ENCODE measurements at regions not wholly inside any gene's neighbourhood (a gene's known extent, or its start where the extent isn't known, plus 50 kb on each side); places are given as distances from the start of the nearest gene placed in this dataset.

DNA sequence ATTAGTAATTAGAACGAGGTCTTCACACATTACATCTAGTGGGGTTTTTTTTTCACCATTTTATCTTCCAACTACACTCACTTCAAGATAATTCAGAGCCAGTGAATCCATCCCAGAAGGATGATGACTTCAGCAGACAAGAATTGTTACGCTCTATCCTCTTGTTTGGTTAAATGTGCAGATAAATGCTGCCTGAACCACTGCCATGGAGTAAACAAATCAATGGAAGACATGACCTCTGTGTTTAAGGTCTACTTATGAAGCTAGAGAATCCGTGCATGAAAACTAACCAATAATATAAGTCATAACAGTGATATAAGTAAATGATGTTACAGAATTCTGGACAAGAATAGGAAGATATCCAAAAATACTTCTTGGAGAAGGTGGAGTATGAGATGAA lies 602.6 kb downstream of the TLR4 start (continued):
- TF ChIP-seq, protein P1, sequence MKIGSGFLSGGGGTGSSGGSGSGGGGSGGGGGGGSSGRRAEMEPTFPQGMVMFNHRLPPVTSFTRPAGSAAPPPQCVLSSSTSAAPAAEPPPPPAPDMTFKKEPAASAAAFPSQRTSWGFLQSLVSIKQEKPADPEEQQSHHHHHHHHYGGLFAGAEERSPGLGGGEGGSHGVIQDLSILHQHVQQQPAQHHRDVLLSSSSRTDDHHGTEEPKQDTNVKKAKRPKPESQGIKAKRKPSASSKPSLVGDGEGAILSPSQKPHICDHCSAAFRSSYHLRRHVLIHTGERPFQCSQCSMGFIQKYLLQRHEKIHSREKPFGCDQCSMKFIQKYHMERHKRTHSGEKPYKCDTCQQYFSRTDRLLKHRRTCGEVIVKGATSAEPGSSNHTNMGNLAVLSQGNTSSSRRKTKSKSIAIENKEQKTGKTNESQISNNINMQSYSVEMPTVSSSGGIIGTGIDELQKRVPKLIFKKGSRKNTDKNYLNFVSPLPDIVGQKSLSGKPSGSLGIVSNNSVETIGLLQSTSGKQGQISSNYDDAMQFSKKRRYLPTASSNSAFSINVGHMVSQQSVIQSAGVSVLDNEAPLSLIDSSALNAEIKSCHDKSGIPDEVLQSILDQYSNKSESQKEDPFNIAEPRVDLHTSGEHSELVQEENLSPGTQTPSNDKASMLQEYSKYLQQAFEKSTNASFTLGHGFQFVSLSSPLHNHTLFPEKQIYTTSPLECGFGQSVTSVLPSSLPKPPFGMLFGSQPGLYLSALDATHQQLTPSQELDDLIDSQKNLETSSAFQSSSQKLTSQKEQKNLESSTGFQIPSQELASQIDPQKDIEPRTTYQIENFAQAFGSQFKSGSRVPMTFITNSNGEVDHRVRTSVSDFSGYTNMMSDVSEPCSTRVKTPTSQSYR (CRISPR knock-in tag; IDR thresholded peaks at IDR 0.05), result no peak

DNA sequence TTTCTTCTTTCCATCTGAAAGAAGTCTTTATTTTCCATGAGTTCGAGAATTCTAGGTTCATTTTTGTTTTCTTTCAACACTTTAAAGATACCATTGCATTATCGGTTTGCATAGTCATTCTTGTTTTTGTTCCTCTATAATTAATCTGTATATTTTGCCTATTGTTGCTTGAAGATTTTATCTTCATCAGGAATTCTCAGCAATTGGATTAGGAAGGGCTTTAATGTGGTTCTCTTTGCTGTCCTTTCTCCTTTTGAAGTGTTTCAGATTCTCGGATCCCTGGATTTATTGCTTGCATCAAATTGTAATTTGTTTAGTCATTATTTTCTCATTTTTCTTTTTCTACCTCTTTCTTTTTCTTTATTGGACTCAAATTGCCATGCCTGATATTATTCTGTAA lies 609.8 kb downstream of the TLR4 start:
- no peak overlapping the region for H3K4me3 Mint-ChIP-seq
- ATAC-seq (no peak), DNase-seq (ENCODE audit: low spot score) (no peak)
- ChIA-PET CTCF (no interaction called here), POLR2A (no interaction called here)
- no peaks in the 10 kb centered on the region for H3K27me3 Mint-ChIP-seq (ENCODE audit: low read depth)
- H3K9me3 Mint-ChIP-seq, result no peaks in the 10 kb centered on the region
- no peak for TF ChIP-seq NFYB (CRISPR knock-in tag; conservative IDR thresholded peaks at IDR 0.05; ENCODE audit: low read depth)
- TF ChIP-seq JAZF1 (CRISPR knock-in tag; IDR thresholded peaks at IDR 0.05), result no peak
- TF ChIP-seq, protein P2, sequence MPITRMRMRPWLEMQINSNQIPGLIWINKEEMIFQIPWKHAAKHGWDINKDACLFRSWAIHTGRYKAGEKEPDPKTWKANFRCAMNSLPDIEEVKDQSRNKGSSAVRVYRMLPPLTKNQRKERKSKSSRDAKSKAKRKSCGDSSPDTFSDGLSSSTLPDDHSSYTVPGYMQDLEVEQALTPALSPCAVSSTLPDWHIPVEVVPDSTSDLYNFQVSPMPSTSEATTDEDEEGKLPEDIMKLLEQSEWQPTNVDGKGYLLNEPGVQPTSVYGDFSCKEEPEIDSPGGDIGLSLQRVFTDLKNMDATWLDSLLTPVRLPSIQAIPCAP (CRISPR knock-in tag; IDR thresholded peaks at IDR 0.05), result no peak
- TF ChIP-seq MXD4 (CRISPR knock-in tag; IDR thresholded peaks at IDR 0.05; ENCODE audit: borderline replicate concordance), result no peak
- no peak for TF ChIP-seq MYBL2 (CRISPR knock-in tag; IDR thresholded peaks at IDR 0.05)
- TF ChIP-seq, protein P3, sequence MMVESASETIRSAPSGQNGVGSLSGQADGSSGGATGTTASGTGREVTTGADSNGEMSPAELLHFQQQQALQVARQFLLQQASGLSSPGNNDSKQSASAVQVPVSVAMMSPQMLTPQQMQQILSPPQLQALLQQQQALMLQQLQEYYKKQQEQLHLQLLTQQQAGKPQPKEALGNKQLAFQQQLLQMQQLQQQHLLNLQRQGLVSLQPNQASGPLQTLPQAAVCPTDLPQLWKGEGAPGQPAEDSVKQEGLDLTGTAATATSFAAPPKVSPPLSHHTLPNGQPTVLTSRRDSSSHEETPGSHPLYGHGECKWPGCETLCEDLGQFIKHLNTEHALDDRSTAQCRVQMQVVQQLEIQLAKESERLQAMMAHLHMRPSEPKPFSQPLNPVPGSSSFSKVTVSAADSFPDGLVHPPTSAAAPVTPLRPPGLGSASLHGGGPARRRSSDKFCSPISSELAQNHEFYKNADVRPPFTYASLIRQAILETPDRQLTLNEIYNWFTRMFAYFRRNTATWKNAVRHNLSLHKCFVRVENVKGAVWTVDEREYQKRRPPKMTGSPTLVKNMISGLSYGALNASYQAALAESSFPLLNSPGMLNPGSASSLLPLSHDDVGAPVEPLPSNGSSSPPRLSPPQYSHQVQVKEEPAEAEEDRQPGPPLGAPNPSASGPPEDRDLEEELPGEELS (CRISPR knock-in tag; IDR thresholded peaks at IDR 0.05), result no peak
- TF ChIP-seq, protein P4, sequence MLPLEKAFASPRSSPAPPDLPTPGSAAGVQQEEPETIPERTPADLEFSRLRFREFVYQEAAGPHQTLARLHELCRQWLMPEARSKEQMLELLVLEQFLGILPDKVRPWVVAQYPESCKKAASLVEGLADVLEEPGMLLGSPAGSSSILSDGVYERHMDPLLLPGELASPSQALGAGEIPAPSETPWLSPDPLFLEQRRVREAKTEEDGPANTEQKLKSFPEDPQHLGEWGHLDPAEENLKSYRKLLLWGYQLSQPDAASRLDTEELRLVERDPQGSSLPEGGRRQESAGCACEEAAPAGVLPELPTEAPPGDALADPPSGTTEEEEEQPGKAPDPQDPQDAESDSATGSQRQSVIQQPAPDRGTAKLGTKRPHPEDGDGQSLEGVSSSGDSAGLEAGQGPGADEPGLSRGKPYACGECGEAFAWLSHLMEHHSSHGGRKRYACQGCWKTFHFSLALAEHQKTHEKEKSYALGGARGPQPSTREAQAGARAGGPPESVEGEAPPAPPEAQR (CRISPR knock-in tag; IDR thresholded peaks at IDR 0.05), result no peak
- no peak for TF ChIP-seq TCF7 (CRISPR knock-in tag; IDR thresholded peaks at IDR 0.05; ENCODE audit: low read depth)
- TF ChIP-seq, protein P5, sequence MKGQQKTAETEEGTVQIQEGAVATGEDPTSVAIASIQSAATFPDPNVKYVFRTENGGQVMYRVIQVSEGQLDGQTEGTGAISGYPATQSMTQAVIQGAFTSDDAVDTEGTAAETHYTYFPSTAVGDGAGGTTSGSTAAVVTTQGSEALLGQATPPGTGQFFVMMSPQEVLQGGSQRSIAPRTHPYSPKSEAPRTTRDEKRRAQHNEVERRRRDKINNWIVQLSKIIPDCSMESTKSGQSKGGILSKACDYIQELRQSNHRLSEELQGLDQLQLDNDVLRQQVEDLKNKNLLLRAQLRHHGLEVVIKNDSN (CRISPR knock-in tag; IDR thresholded peaks at IDR 0.05), result no peak
- TF ChIP-seq, protein P6, sequence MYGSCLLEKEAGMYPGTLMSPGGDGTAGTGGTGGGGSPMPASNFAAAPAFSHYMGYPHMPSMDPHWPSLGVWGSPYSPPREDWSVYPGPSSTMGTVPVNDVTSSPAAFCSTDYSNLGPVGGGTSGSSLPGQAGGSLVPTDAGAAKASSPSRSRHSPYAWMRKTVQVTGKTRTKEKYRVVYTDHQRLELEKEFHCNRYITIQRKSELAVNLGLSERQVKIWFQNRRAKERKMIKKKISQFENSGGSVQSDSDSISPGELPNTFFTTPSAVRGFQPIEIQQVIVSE (CRISPR knock-in tag; IDR thresholded peaks at IDR 0.05; ENCODE audit: borderline replicate concordance), result no peak
- H3K4me1 Mint-ChIP-seq, result no peaks in the 10 kb centered on the region
- H3K36me3 Mint-ChIP-seq, result no peaks in the 10 kb centered on the region
- no peak overlapping the region for H3K27ac Mint-ChIP-seq

DNA sequence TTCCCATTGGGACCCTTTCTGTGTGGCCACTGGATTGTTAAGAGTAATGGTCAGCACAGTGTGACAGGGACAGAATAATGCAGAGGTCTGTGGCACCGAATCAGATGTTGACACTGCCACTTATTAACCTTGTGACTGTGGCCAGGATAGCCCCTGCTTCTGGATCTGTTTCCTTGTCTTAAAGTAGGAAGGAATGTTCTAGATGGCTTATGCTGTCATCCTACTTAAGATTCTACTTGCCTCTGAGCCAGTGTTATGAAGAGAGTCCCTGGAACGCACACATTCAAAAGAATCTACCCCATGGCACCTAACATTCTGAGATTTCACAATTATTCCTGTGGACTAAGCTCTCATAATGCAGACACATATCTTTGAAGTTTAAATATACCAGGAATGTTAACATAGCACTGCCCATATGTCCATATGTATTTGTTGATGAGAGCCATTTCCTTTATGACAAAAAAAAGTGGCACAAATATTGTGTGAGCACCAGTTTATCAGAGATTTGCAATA lies 612.7 kb downstream of the TLR4 start:
- ATAC-seq, result no peak
- no peaks in the 10 kb centered on the region for H3K9me3 Mint-ChIP-seq
- TF ChIP-seq ZNF317 (CRISPR knock-in tag; IDR thresholded peaks at IDR 0.05; ENCODE audit: borderline replicate concordance, low read depth) (no peak), SP1 (CRISPR knock-in tag; conservative IDR thresholded peaks at IDR 0.05) (no peak), SMAD3 (CRISPR knock-in tag; IDR thresholded peaks at IDR 0.05; ENCODE audit: borderline replicate concordance) (no peak), ZNF232 (CRISPR knock-in tag; IDR thresholded peaks at IDR 0.05) (no peak), ZNF423 (CRISPR knock-in tag; IDR thresholded peaks at IDR 0.05) (no peak)
- TF ChIP-seq, protein P7, sequence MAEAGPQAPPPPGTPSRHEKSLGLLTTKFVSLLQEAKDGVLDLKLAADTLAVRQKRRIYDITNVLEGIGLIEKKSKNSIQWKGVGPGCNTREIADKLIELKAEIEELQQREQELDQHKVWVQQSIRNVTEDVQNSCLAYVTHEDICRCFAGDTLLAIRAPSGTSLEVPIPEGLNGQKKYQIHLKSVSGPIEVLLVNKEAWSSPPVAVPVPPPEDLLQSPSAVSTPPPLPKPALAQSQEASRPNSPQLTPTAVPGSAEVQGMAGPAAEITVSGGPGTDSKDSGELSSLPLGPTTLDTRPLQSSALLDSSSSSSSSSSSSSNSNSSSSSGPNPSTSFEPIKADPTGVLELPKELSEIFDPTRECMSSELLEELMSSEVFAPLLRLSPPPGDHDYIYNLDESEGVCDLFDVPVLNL (CRISPR knock-in tag; IDR thresholded peaks at IDR 0.05; ENCODE audit: borderline replicate concordance, low read depth), result no peak
- TF ChIP-seq, protein P8, sequence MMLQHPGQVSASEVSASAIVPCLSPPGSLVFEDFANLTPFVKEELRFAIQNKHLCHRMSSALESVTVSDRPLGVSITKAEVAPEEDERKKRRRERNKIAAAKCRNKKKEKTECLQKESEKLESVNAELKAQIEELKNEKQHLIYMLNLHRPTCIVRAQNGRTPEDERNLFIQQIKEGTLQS (CRISPR knock-in tag; conservative IDR thresholded peaks at IDR 0.05), result no peak
- TF ChIP-seq, protein P2 (CRISPR knock-in tag; IDR thresholded peaks at IDR 0.05), result no peak
- TF ChIP-seq, protein P9, sequence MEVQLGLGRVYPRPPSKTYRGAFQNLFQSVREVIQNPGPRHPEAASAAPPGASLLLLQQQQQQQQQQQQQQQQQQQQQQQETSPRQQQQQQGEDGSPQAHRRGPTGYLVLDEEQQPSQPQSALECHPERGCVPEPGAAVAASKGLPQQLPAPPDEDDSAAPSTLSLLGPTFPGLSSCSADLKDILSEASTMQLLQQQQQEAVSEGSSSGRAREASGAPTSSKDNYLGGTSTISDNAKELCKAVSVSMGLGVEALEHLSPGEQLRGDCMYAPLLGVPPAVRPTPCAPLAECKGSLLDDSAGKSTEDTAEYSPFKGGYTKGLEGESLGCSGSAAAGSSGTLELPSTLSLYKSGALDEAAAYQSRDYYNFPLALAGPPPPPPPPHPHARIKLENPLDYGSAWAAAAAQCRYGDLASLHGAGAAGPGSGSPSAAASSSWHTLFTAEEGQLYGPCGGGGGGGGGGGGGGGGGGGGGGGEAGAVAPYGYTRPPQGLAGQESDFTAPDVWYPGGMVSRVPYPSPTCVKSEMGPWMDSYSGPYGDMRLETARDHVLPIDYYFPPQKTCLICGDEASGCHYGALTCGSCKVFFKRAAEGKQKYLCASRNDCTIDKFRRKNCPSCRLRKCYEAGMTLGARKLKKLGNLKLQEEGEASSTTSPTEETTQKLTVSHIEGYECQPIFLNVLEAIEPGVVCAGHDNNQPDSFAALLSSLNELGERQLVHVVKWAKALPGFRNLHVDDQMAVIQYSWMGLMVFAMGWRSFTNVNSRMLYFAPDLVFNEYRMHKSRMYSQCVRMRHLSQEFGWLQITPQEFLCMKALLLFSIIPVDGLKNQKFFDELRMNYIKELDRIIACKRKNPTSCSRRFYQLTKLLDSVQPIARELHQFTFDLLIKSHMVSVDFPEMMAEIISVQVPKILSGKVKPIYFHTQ (CRISPR knock-in tag; IDR thresholded peaks at IDR 0.05), result no peak

More for the DNA sequence above, 612.7 kb downstream of the TLR4 start:
- no peaks in the 10 kb centered on the region for H3K36me3 Mint-ChIP-seq
- CTCF ChIA-PET, result no interaction called here
- H3K27me3 Mint-ChIP-seq (ENCODE audit: low read depth), result no peaks in the 10 kb centered on the region
- DNase-seq (ENCODE audit: low spot score), result no peak
- H3K27ac Mint-ChIP-seq, result no peak overlapping the region
- POLR2A ChIA-PET, result no interaction called here
- H3K4me3 Mint-ChIP-seq, result no peak overlapping the region
- no peaks in the 10 kb centered on the region; the same call in 1 of the 2 replicates for H3K4me1 Mint-ChIP-seq

Data from WTC11 (cell line).